GM12864 (cell line): ENCODE measurements at regions not wholly inside any gene's neighbourhood (a gene's known extent, or its start where the extent isn't known, plus 50 kb on each side); places are given as distances from the start of the nearest gene placed in this dataset.

Source experiments
- DNase-seq: peaks from one replicate; pipeline ENCODE4 v3.0.0-alpha.2; 2011; ENCODE audit warnings: low read depth
- H3K4me3 ChIP-seq: 2 replicates; pipeline ENCODE4 v1.5.1; 2011; ENCODE audit warnings: mild to moderate bottlenecking, low read depth, low read length, control low read depth
- TF ChIP-seq, protein P1 (sequence below): IDR thresholded peaks from 2 replicates; pipeline ENCODE4 v1.5.1; 2011; ENCODE audit warnings: low read depth, mild to moderate bottlenecking, moderate library complexity, low read length, control low read depth, inconsistent platforms; ENCODE audit errors: missing control alignments

DNA sequence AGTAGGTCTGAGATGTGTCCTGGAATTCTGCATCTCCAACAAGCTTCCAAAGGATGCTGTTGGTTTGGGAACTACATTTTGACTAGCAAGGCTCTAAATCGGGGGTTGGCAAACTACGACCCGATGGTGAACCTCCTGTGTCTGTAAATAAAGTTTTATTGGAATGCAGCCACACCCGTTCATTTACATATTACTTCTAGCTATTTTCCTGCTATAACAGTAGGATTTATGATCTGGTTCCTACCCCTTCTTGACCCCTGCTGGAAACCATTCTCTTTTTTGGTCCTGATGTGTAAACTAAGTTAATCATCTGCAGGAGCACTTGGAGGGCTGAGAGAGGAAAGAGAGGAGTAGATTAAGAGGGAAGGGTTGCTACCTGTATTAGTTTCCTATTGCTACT lies 454.5 kb downstream of the RASEF start:
- H3K4me3 ChIP-seq: no peak overlapping the region

DNA sequence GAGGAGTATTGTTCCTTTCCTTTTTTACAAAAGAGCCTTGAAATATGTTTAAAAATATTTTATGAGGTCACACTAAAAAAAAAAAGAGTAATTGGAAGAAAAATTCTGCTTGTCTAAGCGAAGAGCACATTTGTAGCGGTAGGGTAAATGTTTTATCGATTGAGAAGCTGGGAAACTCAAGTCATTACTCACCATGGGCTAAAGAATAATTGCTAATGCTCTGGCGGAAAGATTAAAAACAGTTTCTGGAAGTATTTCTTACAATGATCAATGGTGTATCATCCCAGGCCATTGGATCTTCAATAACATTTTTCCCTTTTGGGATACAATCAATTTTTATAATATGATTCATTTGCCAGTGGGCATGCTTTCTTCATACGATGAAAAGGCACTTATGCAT lies 450.0 kb downstream of the RASEF start:
- no peak overlapping the region for H3K4me3 ChIP-seq
- no peak for DNase-seq
- TF ChIP-seq, protein P1, sequence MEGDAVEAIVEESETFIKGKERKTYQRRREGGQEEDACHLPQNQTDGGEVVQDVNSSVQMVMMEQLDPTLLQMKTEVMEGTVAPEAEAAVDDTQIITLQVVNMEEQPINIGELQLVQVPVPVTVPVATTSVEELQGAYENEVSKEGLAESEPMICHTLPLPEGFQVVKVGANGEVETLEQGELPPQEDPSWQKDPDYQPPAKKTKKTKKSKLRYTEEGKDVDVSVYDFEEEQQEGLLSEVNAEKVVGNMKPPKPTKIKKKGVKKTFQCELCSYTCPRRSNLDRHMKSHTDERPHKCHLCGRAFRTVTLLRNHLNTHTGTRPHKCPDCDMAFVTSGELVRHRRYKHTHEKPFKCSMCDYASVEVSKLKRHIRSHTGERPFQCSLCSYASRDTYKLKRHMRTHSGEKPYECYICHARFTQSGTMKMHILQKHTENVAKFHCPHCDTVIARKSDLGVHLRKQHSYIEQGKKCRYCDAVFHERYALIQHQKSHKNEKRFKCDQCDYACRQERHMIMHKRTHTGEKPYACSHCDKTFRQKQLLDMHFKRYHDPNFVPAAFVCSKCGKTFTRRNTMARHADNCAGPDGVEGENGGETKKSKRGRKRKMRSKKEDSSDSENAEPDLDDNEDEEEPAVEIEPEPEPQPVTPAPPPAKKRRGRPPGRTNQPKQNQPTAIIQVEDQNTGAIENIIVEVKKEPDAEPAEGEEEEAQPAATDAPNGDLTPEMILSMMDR: no peak

More for the DNA sequence above, 454.5 kb downstream of the RASEF start:
- DNase-seq: no peak
- TF ChIP-seq, protein P1: no peak

- H3K4me3 ChIP-seq: no peak overlapping the region
- no peak for DNase-seq
- TF ChIP-seq, protein P1: no peak
Measured at GRCh38 chr9:82613498-82613897, 449.4 kb downstream of the RASEF start.

GRCh38 chr9:82616545-82616944 lies 446.4 kb downstream of the RASEF start:
- TF ChIP-seq, protein P1: no peak
- DNase-seq: no peak
- no peak overlapping the region for H3K4me3 ChIP-seq

GRCh38 chr9:82621447-82621846 lies 441.5 kb downstream of the RASEF start:
- no peak for DNase-seq
- no peak overlapping the region for H3K4me3 ChIP-seq
- TF ChIP-seq, protein P1: no peak

GRCh38 chr9:82637368-82637767 lies 425.6 kb downstream of the RASEF start:
- TF ChIP-seq, protein P1: no peak
- DNase-seq: no peak
- H3K4me3 ChIP-seq: no peak overlapping the region

DNA sequence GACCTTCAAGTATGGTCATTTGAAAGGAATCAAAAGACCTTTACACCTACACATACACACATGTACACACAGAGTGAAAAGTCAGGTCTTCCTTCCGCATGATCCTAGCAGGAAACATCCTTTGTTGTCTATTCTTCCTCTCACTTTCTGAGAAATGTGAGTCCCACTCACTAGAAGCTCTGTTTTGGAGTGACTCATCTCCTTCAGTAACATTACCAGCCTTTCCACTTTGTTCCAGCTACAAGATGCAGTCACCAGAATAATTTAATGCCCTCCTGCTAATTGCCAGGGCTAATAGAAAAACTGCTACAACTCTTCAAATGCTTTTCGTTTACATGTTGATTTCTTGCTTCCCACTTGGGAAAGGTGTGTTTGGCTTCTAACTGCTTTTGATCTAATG lies 417.3 kb downstream of the RASEF start:
- TF ChIP-seq, protein P1: no peak
- no peak for DNase-seq
- no peak overlapping the region for H3K4me3 ChIP-seq
